ENCODE measurements at regions not wholly inside any gene's neighbourhood (a gene's known extent, or its start where the extent isn't known, plus 50 kb on each side); places are given as distances from the start of the nearest gene placed in this dataset.

DNA sequence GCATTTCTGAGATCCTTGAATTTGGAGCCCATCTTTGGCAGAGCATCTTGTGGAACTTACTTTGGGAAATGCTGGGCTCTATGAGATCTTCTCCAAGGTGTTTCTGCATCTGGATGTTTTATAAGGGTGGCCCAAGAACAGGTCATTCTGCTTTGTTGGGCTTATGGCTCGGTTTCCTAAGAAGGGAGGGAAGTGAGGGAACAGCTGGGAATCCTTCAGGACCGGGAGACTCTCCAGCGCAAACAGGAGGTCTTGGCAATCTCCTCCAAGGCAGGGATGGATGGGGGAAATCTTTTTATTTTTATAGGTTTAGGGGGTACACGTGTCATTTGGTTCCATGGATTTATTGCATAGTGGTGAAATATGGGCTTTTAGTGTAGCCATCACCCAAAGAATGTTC lies 54.7 kb downstream of the IRX3 start:
- intact Hi-C loops (cut with DNase I, micrococcal nuclease), result no loop called here
- Histone ChIP-seq H3K9me3 (no peaks in the 10 kb centered on the region), H3K4me3 (no peak overlapping the region), H3K4me1 (ENCODE audit: low read depth) (no peaks in the 10 kb centered on the region), H3K36me3 (ENCODE audit: low read depth) (no peaks in the 10 kb centered on the region)
- ATAC-seq (no peak), DNase-seq (no peak)
- no peak for TF ChIP-seq CTCF (IDR thresholded peaks at IDR 0.05)

DNA sequence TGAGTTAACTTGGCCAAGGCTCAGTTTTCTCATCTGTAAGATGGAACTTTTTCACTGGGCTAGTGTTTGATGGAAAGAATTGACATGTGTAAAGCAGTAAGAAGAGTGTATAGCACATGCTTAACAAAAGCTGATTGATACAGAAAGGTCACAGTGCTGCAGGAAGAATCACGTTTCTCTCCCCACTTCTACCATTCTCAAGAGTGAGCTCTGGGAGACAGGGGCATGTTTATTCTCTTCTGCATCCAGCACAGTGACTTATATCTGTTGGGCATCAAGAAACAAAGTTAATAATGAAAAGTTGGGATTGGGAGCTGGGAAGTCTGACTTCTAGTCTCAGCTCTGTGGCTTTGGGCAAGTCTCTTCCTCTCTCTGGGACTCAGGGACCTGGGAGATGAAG lies 55.3 kb downstream of the IRX3 start:
- ATAC-seq (no peak), DNase-seq (no peak)
- H3K4me1 ChIP-seq (ENCODE audit: low read depth), result no peaks in the 10 kb centered on the region
- no peaks in the 10 kb centered on the region for H3K36me3 ChIP-seq (ENCODE audit: low read depth)
- intact Hi-C loops (cut with DNase I, micrococcal nuclease), result no loop called here
- TF ChIP-seq CTCF (IDR thresholded peaks at IDR 0.05), result no peak
- H3K4me3 ChIP-seq, result no peak overlapping the region
- H3K9me3 ChIP-seq, result no peaks in the 10 kb centered on the region

DNA sequence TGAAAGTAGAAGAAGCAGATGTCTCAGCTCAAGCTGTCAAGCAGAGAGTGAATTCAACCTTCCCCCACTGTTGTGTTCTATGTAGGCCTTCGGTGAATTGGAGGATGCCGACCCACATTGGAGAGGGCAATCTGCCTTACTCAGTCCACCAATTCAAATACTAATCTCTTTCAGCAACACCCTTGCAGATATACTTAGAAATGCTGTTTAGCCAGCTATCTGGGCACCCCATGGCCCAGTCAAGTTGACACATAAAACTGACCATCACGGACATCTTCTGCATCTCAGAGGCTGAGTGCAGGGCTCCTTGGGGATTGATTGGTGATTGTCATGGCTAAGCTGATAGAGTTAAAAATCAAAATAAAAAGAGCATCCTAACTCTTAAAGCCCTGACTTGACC lies 58.3 kb downstream of the IRX3 start:
- no peak overlapping the region for H3K4me3 ChIP-seq
- intact Hi-C loops (cut with DNase I, micrococcal nuclease), result no loop called here
- no peaks in the 10 kb centered on the region for H3K9me3 ChIP-seq
- no peaks in the 10 kb centered on the region for H3K4me1 ChIP-seq (ENCODE audit: low read depth)
- DNase-seq (no peak), ATAC-seq (no peak)
- no peak for TF ChIP-seq CTCF (IDR thresholded peaks at IDR 0.05)
- H3K36me3 ChIP-seq (ENCODE audit: low read depth), result no peaks in the 10 kb centered on the region

GRCh38 chr16:54226296-54227010 lies 60.1 kb downstream of the IRX3 start:
- intact Hi-C loops (cut with DNase I, micrococcal nuclease), result no loop called here
- TF ChIP-seq CTCF (IDR thresholded peaks at IDR 0.05), result no peak
- Histone ChIP-seq H3K9me3 (no peaks in the 10 kb centered on the region), H3K36me3 (ENCODE audit: low read depth) (no peaks in the 10 kb centered on the region), H3K4me3 (no peak overlapping the region), H3K4me1 (ENCODE audit: low read depth) (no peaks in the 10 kb centered on the region)
- DNase-seq, result no peak
- ATAC-seq, result no peak

GRCh38 chr16:54219709-54220108 lies 66.9 kb downstream of the IRX3 start:
- intact Hi-C loops (cut with DNase I, micrococcal nuclease), result no loop called here

More at GRCh38 chr16:54219709-54220108, 66.9 kb downstream of the IRX3 start:
- TF ChIP-seq CTCF (IDR thresholded peaks at IDR 0.05), result no peak
- Histone ChIP-seq H3K4me3 (no peak overlapping the region), H3K36me3 (ENCODE audit: low read depth) (no peaks in the 10 kb centered on the region), H3K4me1 (ENCODE audit: low read depth) (no peaks in the 10 kb centered on the region), H3K9me3 (no peaks in the 10 kb centered on the region)
- DNase-seq (no peak), ATAC-seq (no peak)
